HG03521 (cell line): ENCODE measurements at regions not wholly inside any gene's neighbourhood (a gene's known extent, or its start where the extent isn't known, plus 50 kb on each side); places are given as distances from the start of the nearest gene placed in this dataset.

Experiments
- ATAC-seq: cut with Tn5 transposase; IDR thresholded peaks from one replicate; pipeline ENCODE4 v1.9.1; 2021; ENCODE audit warnings: mild to moderate bottlenecking, moderate library complexity; ENCODE audit not compliant: unreplicated experiment

DNA sequence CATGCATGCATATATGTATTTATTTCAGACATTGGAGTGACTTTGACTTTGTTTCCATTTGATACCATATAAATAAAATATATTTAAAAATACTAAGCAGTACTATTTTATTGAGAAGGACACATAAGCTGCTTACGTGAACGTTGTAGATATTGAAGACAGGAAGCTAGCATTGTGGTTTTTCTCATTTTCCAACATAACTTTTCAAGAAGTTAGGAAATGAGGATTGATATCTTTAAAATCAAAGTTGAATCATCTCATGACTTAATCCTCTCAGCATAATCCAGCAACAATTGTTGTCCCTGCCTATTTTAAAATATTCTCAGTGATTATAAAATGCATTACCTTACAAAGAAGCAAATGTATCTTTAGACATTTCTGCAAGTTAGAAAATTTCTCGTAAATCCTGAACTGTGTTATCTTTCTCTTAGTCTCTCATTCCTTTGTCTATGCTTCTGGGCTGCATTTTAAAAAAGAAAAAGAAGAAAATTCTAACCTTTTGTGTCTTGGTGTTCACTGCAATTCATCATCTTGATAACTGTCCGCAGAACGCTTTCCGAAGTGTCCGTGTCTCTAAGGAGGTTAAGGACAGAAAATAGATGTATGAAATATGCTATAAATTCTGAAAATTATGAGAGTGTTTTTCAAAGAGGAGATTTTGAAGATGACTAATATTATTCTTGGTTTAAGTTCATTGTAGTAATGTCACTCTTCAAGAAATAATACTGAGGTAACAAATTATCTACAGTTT is 1089.9 kb upstream of the CDH6 start:
- ATAC-seq: no peak

DNA sequence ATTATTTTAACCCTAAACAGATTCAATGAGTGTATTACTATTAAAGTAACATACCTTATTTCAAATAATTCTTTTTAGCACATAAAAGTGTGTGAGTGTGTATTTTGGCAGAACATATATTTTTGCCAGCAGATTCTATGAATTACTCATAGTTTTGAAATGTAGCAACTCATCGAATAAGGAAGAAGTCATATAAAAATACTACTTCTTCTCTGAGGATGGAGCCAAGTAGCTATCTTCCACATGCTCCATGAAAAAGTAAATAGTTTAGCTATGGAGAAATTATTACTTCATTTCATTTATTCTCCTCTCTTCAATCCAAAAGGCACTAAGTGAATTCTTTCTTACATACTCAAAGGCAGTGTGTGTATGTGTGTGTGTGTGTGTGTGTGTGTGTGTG is 1090.4 kb upstream of the CDH6 start:
- no peak for ATAC-seq

DNA sequence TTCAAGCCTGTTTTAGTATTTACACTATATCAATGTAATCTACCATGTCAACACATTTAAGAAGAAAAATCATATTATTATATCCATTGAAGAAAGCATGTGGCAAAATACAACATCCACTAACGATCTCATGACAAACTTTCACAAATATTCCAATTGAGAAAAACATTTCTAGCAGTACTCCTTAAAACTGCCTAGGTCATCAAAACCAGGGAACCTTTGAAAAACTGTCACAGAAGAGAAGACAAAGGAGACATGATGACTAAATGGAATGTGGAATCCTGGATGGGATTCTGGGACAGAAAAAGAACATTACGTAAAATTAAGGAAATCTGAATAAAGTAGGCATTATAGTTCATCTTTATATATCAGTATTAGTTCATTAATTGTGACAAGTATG is 1091.3 kb upstream of the CDH6 start:
- ATAC-seq: no peak

DNA sequence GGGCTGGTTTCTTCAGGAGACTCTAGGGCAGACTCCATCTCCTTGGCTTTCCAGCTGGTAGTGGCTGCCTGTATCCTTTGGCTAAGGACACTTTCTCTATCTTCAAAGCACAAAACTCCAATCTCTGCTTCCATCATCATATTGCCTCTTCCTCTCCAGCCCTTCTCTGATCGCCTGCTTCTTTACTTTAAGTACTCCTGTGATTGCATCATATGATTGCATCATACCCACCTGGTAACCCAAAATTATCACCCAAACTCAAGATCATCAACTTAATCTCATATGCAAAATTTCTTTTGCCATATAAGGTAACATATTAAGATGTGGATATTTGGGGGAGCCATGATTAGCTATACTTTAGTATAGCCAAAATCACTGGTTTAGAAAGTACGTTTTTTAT is 1092.6 kb upstream of the CDH6 start:
- ATAC-seq: no peak

DNA sequence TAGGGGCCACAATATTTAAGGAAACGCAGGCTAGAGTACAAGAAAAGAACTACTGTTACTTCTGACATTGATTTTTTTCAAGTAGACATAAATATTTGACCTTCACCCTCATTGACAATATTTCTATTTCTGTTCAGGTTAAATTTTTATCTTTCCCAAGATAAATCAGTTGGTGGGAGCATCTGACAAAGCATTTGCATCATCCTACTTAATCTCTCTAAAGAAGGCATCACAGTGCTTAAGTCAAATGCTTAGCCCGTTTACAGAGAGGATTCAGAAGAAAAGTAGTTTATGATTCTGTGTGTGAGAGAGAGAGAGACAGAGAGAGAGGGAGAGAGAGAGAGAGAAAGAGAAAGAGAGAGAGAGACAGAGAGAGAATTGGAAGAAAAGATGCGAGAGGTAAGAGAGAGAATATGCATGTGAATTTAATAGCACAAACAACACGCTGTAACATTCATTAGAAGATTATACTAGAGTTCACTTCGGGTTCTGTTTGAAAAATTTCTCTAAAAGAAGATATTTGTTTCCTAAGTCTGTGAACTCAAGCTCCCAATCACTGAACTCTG is 1093.3 kb upstream of the CDH6 start:
- ATAC-seq: no peak

DNA sequence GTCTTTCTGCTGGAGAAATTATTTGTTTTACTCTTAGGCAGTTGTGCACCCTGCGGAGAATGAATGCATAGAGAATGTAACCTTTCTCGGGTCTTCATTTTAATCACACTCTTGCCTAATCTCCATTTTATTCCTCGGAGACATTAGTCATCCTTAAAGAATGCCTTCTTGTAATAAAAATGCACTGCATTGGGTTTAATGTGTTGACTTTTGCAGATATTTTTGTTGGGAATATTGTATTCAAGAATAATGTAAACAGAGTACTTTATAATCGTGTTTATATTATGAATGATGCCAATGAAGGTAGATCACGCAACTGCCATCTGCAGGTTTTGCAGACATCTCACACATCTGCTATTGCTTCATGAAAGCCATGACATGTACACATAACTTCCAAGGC is 1093.9 kb upstream of the CDH6 start:
- ATAC-seq: no peak

DNA sequence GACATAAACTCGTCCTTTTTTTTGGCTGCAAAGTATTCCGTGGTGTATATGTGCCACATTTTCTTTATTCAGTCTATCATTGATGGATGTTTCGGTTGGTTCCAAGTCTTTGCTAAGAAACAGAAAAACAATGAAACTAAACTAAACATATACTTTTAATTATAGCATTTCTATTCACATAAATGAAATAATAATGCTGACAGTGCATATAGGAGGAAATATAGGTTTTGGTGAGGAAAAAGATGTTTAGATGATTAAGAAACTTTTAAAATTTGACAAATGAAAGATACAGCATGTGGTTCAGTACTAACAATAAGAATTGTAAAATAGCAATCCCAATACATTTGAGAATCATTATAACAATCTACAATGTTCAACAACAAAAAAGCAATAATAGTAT is 1094.5 kb upstream of the CDH6 start:
- ATAC-seq: no peak

DNA sequence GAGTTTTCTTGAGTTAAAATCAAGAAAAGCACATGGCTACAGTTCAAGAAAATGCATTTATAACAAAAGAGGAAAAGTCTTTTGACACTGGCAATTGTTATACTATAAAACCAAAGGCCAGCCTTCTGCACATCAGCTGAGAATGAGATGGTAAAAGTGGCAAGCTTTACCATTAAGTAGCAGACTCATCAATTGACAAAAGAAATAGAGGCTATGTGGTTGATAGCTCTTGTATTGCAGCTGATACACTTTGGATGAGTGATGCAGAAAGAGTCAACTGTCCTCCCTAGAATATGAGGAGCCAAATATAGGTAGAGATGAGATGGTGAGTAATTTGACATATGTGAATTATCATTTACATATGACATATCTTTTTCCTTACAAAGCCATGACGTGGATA is 1100.9 kb upstream of the CDH6 start:
- ATAC-seq: no peak

DNA sequence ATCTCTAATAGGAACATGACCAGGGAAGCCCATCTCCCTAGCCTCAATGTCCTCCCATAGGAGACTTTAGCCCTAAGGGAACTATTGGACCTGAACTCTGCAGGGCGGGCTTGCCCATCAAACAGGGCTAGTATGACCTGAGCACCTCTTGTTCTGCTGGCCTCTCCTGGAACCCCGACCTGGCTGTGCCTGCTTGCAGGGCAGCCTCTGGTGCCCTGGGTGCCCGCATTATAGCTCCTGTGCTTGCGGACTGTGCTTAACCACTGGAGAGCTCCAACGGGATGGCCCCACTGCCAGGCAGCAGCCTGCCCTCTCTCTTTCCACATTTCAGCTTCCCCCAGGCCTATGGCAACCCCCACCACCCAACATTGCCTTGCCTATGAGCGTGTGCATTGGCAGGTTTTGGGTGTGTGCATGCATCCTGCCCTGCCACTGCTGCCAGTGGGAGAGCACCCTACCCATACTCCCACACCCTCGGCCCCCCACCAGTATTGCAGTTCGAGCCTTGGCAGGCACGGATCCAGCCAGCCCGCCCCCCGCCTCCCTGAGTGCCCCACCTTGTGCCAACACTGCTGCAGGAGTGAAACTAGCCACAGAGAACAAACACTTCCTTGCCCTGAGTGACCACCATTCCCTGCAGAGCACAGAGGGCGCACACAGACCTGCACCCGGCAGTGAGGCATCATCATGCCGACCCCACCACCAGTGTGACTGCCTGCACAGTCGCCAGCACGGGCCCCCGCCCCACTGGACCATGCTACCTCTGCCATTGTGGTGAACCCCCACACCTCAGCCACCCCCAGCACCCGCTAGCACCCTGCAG is 1123.8 kb upstream of the CDH6 start:
- ATAC-seq: no peak

DNA sequence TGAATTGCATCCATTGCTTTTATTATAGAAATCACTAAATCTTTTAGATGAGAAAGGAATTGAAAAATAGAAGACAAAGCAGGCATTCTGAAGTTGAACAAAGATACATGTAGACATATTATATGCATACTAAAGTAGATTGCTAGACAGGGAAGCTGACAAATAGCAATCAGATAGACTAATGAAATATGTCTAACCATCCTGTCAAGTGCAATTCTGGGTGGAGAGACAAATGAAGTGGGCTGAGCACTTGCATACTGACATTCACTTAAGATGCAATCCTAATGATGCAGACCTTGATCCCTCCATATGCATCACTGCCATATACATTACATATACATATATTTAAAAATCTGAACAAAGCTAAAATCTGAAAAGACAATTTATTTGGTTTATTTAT is 1130.0 kb upstream of the CDH6 start:
- ATAC-seq: no peak

DNA sequence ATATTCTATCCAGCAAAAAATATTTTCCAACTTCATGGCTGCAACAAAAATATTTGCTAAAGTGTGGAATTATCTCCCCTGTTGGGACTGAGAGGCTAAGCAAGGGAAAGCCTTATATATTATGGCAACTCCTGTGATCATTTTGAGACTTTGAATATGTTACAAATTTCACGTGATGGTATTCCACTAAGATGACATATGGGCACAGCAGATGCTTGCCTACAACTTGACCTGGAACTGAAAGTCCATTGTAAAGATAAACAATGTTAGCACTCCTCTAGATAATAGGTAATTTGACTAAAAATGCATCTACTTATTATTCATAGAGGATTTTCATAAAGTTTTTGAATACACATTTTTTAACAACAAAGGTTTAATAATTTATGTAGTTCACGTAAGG is 1141.5 kb upstream of the CDH6 start:
- no peak for ATAC-seq

DNA sequence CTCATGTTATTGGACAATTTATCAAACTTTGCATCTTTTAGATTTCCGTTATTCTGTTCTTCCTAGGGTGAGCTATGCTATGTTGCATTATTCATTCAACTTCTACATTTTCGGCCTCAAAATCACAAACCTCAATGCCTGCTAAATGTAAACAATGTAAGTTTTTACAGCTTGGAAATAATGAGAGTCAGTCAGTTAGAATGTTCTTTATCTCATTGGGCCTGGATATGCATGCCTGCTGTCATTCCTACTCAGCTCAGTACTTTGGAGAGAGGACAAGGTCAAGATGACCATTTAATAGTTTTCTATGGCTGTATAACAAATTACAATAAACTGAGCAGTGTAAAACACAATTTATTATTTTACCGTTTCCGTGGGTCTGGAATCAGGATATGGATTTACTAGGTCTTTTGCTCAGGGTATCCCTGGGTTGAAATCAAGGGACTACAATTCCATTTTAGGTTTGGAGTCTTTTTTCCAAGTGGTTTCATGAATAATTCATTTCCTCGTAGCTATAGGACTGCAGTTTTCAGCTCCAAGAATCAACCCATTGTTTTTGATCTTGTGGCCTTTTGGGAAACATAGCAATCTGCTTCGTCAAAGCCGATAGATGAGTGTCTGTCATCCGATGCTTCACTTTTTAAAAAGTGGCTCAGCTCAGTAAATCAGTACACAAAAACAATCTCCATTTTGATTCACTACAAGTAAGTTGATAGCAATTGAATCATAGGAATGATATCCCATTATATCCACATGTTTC is 1143.2 kb upstream of the CDH6 start:
- no peak for ATAC-seq

DNA sequence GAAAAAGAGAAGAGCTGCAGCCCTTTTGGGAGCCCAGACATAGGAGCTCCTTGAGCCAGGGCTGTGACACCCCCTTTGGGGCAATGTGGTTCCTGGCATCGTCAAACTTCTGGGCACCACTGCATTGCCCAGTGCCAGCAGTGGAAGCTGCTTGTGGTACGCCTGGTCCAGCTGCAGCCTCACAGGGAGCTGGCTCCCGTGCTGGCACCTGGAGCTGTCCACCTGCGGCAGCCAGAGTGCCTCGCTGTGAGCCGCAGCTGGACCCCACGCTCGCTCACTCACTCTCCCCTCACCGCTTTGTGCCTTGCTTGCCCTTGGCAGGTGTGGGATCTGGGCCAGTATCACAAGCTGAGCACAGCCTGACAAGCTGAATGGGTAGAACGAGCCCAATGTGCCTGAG is 1150.8 kb upstream of the CDH6 start:
- no peak for ATAC-seq

DNA sequence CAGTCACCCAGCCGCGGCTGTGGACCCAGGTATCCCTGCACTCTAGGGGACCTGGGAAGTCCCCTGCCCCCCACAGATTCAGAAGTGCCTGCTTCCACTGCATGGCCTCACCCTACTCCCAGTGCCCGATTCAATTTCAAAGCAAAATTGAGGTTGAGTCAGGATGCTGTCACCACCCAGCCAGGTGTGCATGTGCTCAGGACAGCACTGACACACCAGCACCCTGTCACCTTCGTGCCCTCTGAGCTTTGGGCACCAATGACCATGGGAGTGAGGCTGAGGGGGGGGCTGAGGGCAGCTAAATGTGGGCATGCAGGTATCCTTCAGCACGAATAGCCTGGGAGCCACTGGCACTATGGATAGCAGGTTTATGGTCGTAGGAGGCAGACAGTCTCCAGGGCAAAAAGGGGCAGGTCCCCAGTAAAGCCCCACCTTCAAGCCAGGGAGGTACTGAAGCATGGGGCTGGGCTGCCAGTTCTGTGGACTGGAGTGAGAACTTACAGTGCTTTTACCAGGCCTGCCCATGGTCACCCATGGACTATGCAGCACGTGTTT is 1151.6 kb upstream of the CDH6 start:
- no peak for ATAC-seq

DNA sequence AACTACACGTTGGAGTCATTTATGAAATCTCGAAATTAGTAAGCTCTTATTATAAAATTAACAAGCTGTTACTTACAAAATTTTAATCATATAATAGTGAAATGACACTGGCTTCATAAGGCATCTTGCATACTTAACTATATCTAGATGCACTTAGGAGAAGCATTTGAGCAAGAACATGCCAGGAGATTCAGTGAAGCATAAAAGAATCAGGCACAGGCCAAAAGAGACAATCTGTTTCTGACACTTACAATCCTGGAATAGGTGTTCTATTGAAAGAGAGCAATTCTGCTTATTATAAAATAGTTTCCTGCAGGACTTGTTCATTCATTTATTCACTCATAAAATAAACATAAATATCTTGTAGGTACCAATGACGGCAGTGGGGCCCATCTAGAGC is 1152.2 kb upstream of the CDH6 start:
- ATAC-seq: no peak

DNA sequence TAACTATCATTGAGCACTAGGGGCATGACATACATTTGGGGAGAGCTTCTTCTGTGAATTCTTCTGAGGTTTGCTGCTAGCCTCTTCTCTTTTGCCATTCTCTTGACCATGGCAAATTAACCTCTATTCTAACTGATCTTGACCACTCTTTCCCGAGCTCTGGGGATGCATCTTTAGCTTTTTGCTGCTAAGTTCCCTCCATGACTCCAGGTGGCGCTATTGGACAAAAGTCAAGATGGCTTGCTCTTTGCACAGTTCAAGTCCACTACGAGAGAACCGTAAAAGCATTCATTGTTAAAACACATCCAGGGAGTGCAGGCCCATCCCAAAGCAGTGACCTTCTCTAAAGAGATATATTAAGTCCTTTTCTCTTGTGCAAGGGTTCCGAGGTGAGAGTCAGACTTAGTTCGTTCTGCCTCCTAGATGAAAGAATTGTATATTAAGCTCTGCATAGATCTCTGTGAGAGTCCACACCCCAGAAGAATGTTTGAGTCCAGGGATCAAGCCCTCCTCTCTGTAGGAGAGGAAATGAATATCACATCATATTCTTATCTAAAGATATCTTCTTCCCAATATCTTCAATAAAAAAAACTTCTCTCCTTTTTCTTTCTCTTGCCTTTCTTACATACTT is 1152.9 kb upstream of the CDH6 start:
- ATAC-seq: no peak

DNA sequence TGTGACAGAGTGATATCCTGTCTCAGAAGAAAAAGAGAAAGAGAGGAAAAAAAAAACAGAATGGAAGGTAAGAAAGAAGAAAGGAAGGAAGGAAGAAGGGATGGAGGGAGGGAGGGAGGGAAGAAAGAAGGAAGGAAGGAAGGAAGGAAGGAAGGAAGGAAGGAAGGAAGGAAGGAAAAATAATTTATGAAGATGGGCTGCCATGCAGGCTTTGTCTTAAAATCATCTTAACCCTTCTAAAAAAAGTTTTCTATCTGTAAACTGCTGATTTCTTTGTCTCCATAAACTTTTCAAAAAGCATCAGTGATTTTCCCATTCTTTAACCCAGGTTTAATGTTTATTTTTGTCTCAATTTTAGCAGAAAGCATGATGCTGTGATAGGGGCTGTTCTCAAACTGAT is 1154.1 kb upstream of the CDH6 start:
- ATAC-seq: no peak

DNA sequence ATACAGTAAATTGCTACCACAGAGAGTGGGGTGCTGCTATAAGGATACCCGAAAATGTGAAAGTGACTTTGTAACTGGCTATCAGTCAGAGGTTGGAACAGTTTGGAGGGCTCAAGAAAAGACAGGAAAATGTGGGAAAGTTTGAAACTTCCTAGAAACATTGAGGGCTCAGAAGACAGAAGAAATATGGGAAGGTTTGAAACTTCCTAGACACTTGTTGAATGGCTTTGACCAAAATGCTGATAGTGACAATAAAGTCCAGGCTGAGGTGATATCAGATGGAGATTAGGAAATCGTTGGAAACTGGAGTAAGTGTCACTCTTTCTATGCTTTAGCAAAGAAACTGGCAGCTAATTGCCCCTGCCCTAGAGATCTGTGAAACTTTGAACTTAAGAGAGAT is 1158.6 kb upstream of the CDH6 start:
- no peak for ATAC-seq

DNA sequence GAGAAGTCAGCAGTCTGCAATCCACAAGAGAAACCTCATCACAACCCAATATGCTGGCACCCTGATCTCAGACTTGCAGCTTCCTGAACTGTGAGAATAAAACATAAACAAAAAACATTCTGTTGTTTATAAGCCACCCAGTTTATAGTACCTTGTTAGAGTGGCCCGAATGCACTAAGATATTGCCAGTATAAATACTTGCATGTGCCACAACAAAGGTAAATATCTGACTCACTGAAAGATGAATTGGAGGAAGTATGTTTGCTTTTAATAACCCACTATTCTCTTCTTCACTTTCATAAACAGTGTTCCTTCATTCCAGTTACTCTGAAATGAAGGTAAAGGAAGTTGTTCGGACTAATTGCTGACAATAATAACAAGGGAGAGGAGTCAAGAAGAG is 1163.4 kb upstream of the CDH6 start:
- no peak for ATAC-seq

DNA sequence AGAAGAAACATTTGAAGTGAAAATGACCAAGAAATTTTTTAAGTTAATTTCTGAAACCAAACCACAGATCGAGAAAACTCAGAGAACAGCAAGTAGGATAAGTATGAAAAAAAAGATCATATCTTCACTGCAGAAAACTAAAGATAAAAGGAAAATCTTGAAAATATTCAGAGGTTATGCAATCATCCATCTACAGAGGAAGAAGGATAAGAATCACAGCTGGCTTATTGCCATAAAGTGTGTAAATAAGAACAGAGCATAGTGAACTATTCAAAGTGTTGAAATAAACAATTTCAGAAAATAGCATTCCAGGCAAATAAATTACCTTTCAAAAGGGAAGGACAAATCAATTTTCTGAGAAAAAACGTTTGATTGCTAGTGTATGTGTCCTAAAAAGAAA is 1191.7 kb upstream of the CDH6 start:
- no peak for ATAC-seq

DNA sequence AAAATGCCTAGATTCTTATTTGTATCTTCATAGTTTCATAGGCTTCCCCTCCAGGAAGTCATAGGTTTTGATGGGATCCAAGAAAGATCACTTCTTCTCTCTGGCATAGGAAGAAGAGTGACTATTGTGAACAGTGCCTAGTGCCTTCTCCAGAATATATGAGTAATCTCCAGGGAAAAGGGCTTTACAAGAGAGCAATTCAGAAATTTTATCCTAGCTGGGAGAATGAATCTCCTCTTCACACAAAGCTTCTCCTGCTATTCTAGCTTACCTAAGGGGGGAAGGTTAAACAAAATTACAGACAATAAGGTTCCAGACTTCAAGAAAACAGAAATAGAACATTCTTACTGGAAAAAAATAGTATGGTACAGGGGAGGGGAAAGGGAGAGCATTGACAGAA is 1193.3 kb upstream of the CDH6 start:
- no peak for ATAC-seq
